Activated gamma-delta T cell treated with Interleukin-2 at 50 U/mL for 16 hours (primary cell): ENCODE measurements at regions not wholly inside any gene's neighbourhood (a gene's known extent, or its start where the extent isn't known, plus 50 kb on each side); places are given as distances from the start of the nearest gene placed in this dataset.

Source experiments
- DNase-seq: peaks from one replicate; pipeline ENCODE4 v3.0.0-alpha.2; 2020

DNA sequence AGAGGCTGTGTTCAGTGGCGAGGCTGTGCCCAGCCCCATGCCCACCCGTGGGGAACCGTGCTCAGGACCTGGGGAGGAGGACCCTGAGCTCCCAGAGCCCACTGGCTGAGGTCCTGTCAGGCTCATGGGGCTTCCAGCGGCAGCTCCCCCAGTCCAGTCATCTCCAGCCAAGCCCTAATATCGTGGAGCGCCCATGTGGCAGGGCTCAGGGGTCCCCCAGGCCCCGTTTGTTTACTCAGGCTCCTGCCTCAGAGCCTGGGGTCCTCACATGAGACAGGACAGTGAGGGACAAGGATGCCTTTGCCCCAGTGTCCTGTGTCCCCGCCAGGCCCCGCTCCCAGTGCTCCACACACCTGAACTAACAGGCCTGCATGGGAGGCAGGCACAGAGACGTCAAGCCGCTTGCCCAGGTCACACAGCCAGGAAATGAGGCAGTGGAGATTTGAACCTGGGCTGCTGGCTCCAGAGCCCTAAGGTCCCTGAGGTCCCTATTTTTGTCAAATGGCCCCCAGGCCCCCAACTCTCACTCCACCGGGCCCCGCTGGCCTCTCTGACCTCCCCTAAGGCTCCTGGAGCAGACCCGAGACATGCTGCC is 100.7 kb upstream of the ACTRT2 start:
- DNase-seq: no peak

DNA sequence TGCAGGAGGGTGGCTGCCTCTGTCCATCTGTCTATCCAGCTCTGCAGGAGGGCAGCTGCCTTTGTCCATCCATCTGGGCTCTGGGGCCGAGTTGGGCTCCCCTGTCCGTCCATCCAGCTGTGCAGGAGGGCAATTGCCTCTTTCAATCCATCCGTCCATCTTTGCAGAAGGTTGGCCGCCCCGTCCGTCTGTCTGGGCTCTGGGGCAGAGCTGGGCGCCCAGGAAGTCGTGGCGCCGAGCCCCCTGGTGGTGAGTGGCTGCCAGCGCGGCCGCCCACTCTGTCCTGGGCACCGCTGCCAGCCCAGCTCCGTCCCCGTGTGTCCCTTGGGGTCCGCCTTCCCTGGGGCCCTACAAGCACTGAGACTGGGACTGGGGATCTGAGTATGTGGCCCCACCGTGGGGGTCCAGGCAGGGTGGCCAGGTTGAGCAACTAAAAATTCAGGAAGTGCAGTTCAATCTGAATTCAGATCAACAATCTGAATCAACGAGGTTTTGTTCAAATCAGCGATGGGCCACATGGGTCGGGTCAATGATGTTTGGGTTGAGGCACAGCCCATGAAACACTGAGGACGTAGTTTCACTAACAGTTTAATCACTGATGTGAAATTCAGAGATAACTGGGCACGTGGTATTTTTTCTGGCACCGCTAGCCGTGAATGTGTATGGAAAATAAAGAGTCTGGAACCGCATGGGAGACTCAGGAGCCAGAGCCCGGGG is 99.1 kb upstream of the ACTRT2 start:
- DNase-seq: peak; percentile 26

- DNase-seq: no peak
Measured at GRCh38 chr1:2923351-2923750, 97.9 kb upstream of the ACTRT2 start.

- DNase-seq: no peak
Measured at GRCh38 chr1:2925291-2925690, 96.0 kb upstream of the ACTRT2 start.

- DNase-seq: no peak
Measured at GRCh38 chr1:2925918-2926317, 95.3 kb upstream of the ACTRT2 start.

- no peak for DNase-seq
Measured at GRCh38 chr1:2926447-2927055, 94.7 kb upstream of the ACTRT2 start.

DNA sequence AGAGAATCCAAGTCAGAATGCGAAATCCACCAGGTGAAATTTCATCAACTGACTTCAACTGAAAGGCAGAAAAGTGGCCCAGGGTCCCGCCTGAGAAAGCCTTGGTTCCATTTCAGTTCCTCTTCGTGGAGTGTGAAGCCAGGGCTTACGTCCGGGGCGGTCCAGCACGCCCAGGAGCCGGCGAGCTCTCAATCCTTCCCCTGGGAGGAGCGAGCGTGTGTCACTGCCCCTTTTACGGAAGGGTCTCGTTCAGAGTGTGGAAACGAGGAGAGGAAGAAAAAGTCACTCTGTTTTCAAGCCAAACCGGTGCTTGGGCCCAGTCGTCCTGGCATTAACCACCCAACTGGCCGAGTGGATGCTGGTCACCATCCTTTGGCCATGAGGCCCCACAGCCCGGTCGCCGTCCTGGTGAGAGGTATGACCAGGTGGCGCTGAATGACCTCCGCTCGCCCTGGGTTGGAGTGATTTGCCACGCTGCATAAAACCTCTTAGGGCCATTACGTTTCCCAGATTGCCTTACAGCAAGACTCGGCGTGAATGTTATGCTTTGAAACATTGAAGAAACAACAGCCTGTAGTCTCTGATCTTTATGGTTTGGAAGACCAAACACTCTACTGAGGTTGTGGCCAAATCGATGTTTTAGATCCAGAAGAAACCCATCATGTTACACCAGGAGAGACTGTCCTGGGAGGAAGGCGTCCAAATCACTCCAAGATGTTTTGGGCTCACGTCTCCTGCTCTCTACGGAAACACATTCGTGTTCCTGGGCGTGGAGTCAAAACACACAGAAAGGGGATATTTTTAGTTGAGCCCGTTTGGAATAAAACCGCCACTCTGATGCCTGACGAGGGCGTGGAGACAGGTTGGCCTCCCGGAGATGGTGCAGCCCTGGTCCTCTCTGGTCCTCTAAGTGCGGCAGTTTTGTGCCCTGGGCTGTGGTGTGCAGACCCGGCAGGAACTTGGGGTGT is 93.6 kb upstream of the ACTRT2 start:
- no peak for DNase-seq

GRCh38 chr1:2928366-2929325 is 92.6 kb upstream of the ACTRT2 start:
- no peak for DNase-seq

GRCh38 chr1:2929335-2929734 is 91.9 kb upstream of the ACTRT2 start:
- DNase-seq: no peak

DNA sequence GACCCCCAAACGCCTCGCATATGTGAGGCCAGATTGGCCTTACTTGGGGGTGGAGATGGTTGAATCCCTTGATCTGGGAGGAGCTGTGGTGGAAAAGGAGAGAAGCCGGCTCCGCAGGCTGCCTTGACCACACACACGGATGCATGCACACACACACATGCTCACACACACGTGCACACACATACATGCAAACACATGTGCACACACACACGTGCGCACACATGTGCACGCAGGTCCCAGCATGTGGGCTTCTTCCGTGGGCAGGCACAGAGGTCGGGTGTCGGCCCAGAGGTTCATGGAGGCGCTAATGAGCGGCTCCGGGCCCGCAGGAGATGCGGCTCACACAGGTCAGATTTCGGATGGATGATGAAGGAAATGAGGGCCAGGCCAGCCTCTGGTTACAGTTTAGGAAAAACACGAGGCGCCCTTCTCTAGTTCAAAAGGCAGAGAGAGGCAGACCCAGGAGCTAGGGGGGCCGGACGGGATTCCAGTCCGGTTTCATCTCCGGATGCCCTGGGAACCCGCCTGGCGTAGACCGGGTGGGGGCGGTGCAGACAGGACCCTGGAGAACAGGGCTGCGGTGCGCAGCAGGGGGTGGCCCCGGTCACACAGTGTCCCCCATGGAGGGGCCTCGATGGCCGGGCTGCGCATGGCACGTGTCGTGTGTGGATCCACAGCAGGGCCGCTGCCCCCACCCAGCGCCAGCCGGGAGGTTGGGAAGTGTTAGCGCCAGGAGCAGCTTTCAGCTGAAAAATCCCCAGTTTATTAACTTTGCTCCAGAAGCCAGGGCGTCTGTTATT is 91.1 kb upstream of the ACTRT2 start:
- no peak for DNase-seq

DNA sequence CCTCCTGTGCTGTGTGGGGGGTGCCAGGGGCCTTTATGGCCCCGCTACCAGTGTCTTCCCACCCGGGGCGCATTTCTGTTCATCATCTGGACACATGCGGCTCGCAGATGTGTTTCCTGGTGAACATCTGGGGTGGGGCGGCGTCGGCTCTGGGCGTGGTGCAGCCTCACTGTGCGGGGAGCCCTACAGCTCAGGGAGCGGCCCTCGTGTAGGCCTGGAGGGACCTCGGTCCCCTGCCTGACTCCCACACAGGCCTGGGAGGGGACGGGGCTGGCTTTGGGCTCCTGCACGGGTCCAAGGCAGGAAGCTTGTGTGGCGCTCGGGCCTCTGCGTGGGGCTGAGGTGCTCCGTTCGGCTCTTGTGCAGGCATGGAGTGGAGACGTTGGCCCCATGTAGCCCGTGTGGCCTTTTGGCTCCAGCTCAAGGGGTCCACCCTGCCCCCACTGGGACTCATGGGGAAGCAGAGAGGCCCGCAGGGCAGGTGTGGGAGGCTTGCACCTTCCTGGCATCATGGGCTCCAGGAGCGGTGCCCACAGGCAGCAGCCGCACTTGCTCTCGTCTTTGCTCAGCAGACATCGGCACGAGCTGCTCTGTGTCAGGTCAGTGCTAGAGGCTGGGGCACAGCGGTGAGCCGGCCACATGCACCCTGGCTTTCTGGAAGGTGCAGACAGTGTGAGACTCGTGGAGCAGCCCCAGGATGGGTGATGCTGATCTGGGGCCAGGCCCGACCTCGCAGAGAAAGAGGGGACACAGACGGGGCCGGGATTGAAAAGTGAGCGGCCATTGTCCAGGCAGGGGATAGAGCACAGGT is 90.1 kb upstream of the ACTRT2 start:
- DNase-seq: no peak

GRCh38 chr1:2931724-2932401 is 89.4 kb upstream of the ACTRT2 start:
- no peak for DNase-seq

GRCh38 chr1:2932671-2933350 is 88.5 kb upstream of the ACTRT2 start:
- DNase-seq: no peak

DNA sequence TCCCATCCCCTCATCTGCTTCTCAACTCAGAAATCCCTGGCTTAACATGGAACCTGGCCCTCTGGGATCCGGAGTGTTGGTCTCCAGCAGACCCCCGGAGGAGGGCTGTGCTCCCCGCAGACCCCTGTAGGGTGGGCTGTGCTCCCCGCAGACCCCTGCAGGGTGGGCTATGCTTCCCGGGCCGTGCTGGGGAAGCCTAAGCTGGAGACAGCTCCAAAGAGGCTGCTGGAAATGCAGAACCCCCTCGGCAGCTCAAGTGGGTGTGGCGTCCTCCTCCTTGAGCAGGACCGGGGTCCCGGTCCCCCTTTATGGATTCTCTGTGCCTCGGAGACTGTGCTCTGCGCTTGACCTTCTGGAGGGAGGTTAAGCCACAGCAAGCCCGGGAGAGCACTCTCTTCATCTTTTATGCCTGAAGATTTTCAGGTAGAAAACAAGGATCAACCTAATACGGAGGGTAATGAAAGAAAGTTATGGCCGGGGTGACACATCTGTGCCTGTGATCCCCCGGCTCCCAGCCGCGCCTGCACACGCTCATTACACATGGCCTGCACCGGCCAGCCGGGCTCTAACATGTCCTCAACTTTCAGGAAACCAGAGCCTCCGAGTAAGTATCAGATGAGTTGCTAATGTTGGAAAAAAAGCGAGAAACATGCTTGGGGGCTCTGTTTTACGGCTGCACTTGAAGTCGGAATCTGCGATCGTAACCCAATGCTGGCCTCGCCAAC is 87.7 kb upstream of the ACTRT2 start:
- DNase-seq: no peak

DNA sequence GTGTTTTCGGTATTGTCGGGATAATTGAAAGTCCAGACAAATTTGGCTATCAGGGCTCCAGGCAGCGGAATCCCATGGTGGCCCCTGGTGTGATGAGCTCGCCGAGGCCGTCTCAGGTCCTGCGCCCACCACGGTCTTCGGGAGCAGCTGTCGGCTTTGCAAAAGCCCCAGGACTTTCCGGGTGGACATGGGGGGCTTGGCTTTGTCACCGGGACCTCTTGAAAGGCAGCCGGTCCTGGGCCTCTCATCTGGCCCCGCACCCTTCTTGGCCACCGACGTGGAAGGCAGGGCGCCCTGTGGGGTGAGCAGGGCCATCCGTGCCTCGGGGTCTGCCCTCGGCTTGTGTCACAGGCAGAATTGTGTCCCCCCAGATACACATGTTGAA is 87.1 kb upstream of the ACTRT2 start:
- DNase-seq: no peak

DNA sequence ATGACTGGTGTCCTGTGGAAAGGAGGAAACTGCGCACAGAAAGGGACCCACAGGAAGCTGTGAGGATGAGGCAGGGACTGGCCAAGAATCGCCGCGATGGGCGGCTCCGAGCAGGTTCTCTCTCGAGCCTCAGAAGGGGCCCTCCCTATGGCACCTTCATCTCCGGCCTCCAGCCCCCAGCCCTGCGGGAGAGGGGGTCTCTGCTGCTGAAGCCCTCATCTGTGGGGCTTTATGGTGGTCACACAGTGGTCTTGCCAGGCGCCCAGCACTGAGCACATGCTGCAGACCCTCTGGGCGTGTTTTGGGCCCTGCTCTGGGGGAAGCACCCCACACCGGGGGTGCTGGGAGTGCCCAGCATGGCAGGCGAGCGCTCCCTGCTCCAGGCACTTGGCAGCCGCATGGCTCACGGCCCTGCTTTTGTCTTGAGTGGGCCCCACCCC is 86.6 kb upstream of the ACTRT2 start:
- no peak for DNase-seq

- no peak for DNase-seq
Measured at GRCh38 chr1:2935184-2935583, 86.1 kb upstream of the ACTRT2 start.

- no peak for DNase-seq
Measured at GRCh38 chr1:2935751-2936390, 85.4 kb upstream of the ACTRT2 start.
